H1 (cell line): ENCODE measurements at regions not wholly inside any gene's neighbourhood (a gene's known extent, or its start where the extent isn't known, plus 50 kb on each side); places are given as distances from the start of the nearest gene placed in this dataset.

Experiments used
- CTCF ChIP-seq, 3 experiments: IDR thresholded peaks; 1 replicate in 2 of 3; 2 replicates in 1 of 3; pipeline versions ENCODE4 v1.5.1 to v1.6.1; 2011; ENCODE audit warnings: low read length in 3 of 3, mild to moderate bottlenecking in 3 of 3, inconsistent platforms in 2 of 3, low read depth in 1 of 3, moderate library complexity in 1 of 3; ENCODE audit not compliant: insufficient read depth in 1 of 3; ENCODE audit errors: control extremely low read depth in 1 of 3
- MAFK ChIP-seq: IDR thresholded peaks from 2 replicates; pipeline ENCODE4 v1.6.1; 2012; ENCODE audit warnings: low read depth, mild to moderate bottlenecking, improper control_type of control experiment, low read length
- RAD21 ChIP-seq, 2 experiments: IDR thresholded peaks in 1 of 2; conservative IDR thresholded peaks in 1 of 2; 2 replicates each; pipeline ENCODE4 v1.6.1; 2011; ENCODE audit warnings: low read depth in 2 of 2, low read length in 2 of 2, improper control_type of control experiment in 1 of 2, inconsistent platforms in 1 of 2, mild to moderate bottlenecking in 1 of 2, moderate library complexity in 1 of 2

- TF ChIP-seq RAD21 (IDR thresholded peaks at IDR 0.05 in 1 of 2, conservative IDR thresholded peaks at IDR 0.05 in 1 of 2; ENCODE audit: low read depth in 2 of 2, low read length in 2 of 2) (no peak), MAFK (no peak), CTCF (IDR thresholded peaks at IDR 0.05; ENCODE audit: control extremely low read depth in 1 of 3, insufficient read depth in 1 of 3, low read depth in 1 of 3, low read length in 3 of 3) (no peak)
Observed at GRCh38 chr22:48565901-48566501, 1261.7 kb downstream of the BRD1 start.
